WI38 (cell line): ENCODE measurements at regions not wholly inside any gene's neighbourhood (a gene's known extent, or its start where the extent isn't known, plus 50 kb on each side); places are given as distances from the start of the nearest gene placed in this dataset.

Experiments used
- H3K4me3 ChIP-seq: 2 replicates; pipeline ENCODE4 v1.5.1; 2011; ENCODE audit warnings: low read depth, mild to moderate bottlenecking, control low read depth, low read length
- TF ChIP-seq, protein P1 (sequence below): IDR thresholded peaks from 2 replicates; pipeline ENCODE4 v1.5.1; 2012; ENCODE audit warnings: low read depth, mild to moderate bottlenecking, control low read depth, low read length

DNA sequence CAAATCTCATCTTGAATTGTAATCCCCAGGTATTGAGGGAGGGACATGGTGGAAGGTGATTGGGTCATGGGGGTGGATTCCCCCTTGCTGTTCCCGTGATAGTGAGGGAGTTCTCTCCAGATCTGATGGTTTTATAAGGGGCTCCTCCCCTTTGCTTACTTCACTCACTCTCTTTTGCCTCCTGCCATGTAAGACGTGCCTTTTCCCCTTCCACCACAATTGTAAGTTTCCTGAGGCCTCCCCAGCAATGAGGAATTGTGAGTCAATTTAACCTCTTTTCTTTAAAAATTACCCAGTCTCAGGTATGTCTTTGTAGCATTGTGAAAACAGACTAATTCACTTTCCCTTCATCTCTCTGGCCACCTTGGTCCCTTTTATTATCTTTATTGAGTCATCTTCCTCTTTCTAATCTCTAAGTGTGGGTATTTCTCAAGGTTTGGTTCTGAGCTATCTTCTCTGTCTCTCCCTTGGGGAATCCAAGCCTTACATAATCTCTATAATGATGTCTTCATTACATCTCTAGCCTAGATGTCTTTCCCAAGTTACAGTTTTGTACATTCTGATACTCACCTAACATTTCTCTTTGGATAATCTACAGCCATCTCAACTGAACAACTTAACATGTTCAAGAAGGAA, 99.1 kb upstream of the JCAD start:
- no peak overlapping the region for H3K4me3 ChIP-seq
- TF ChIP-seq, protein P1, sequence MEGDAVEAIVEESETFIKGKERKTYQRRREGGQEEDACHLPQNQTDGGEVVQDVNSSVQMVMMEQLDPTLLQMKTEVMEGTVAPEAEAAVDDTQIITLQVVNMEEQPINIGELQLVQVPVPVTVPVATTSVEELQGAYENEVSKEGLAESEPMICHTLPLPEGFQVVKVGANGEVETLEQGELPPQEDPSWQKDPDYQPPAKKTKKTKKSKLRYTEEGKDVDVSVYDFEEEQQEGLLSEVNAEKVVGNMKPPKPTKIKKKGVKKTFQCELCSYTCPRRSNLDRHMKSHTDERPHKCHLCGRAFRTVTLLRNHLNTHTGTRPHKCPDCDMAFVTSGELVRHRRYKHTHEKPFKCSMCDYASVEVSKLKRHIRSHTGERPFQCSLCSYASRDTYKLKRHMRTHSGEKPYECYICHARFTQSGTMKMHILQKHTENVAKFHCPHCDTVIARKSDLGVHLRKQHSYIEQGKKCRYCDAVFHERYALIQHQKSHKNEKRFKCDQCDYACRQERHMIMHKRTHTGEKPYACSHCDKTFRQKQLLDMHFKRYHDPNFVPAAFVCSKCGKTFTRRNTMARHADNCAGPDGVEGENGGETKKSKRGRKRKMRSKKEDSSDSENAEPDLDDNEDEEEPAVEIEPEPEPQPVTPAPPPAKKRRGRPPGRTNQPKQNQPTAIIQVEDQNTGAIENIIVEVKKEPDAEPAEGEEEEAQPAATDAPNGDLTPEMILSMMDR, result no peak

DNA sequence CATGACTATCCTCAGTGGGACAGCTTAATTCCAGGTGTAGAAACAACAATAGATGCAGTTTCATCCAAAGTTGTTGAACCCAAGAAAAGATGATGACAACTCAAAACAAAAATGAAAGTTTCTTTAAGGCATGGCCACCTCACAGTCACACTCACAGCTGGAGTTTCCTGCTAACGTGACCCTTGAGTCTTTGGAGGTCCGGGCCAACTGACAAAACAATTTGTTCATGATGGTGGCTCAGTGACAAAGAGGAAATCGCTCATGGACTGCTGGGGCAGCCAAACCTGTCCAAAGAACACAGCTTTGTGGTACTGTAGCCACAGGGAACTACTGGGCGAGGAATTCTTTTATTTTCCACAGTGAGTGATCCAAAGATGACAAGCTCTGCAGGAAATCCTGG, 96.0 kb upstream of the JCAD start:
- H3K4me3 ChIP-seq, result no peak overlapping the region
- TF ChIP-seq, protein P1, result no peak

DNA sequence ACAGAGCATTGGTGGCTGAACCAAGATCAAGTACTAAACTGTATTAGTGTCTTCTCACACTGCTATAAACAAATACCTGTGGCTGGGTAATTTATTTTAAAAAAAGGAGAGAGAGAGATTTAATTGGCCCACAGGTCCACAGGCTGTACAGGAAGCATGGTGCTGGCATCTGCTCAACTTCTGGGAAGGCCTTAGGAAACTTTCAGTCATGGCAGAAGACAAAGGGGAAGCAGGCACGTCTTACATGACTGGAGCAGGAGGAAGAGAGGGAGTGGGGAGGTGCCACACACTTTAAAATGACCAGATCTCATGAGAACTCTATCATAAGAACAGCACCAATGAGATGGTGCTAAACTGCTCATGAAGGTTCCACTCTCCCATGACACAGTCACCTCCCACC, 95.2 kb upstream of the JCAD start:
- TF ChIP-seq, protein P1, result no peak
- H3K4me3 ChIP-seq, result no peak overlapping the region

DNA sequence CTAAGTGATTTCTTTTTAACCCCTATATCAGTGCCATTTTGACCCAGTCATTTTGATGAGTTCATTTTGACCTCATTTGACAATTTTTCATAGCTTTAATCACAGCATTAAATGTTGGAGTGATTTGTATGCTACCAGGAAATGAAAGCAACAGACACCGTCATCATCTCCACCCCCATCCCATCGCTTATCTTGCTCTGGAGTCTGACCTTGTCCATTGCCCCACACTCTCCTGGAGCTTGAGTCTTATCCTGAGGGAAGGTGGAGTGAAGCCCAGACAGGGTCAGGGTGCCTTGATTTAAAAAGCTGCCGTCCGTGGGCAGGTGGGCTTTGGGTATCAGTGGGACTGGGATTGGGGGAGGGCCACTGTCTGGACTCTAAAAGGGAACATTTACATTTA, 94.7 kb upstream of the JCAD start:
- TF ChIP-seq, protein P1, result no peak
- H3K4me3 ChIP-seq, result no peak overlapping the region

DNA sequence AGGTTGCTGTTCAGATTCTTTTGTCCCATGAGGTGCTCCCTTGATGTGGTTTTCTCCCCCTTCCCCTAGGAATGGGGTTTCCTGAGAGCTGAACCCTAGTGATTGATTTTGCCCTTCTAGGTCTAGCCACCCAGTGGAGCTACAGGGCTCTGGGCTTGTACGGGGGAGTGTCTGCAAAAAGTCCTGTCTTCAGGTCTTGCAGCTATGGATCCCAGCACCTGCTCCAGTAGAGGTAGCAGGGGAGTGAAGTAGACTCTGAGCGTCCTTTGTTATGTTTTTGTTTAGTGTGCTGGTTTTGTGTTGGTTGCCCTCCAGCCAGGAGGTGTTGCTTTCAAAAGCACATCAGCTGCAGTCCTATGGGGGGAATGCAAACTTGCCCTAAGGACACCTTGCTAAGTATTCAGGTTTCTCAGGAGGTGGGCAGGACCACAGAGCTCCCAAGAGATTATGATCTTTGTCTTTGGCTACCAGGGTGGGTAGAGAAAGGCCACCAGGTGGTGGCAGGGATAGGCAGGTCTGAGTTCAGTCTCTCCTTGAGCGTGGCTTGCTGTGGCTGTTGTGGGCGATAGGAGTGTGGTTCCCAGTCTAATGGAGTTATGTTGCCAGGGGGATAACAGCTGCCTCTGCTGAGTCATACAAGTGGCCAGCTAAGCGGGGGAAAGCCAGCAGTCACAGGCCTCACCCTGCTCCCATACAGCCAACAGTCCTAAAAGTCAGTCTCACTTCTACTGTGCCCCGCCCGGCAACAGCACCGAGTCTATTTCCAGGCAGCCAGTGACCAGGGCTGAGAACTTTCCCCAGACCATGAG, 92.4 kb upstream of the JCAD start:
- no peak overlapping the region for H3K4me3 ChIP-seq
- TF ChIP-seq, protein P1, result no peak

DNA sequence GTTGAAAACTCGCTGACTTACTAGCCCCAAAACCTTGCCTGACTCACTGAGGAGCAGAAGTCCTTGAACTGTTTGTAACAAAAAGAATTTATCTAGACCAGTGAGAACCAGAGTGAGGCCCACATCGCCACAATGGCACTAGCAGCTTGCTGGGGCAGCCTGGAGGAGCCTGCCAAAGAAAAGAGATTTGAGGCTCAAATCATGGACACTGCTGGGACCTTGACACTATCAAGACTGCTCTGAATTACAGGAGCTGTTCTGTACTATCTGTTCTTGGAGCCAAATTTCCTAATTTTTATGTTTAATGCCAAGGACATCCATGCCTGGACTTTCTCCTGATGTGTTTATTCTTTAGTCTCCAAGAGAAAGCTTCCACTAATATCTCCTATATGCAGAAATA, 82.0 kb upstream of the JCAD start:
- no peak overlapping the region for H3K4me3 ChIP-seq
- TF ChIP-seq, protein P1, result no peak

DNA sequence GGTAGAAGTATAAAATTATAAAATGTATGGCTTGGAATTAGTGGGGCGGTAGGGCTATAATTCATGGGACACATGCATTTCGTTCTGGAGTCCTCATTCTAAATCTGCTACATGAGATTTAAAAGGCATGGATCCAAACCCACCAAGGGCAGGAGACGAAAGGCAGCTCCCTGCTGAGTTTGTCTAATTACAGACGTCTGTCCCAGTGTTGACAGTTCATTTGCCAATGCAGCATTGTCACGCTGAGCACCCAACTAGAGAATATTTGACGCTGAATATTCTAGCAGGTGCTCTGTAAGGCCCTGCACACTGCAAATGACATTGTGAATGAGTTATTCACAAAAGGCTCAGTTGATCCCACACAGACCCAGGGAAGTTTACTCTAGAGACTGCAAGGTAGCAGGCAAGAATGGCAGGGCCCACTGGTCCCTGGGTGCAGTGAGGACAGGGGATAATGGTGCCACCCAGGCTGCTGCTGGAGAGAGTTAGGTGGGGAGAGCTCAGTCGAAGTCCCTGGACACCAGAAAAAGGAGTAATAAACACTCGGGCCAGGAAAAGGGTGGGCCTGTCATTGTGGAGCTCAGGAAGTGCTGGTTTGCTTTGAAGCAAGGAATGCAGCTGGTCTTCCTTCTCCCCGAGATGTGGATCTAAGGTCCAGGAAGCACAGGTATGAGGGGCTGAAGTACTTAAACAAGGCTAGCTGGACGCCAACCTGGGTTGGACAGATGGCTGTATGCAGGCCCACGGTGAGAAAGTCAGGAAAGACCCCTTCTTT, 75.0 kb upstream of the JCAD start:
- TF ChIP-seq, protein P1, result no peak
- H3K4me3 ChIP-seq, result no peak overlapping the region
